GM12892 (cell line): ENCODE measurements at regions not wholly inside any gene's neighbourhood (a gene's known extent, or its start where the extent isn't known, plus 50 kb on each side); places are given as distances from the start of the nearest gene placed in this dataset.
A peak's percentile ranks its signal among the peaks of the same experiment; 100 is the strongest.

Source experiments
- DNase-seq: peaks from one replicate; pipeline ENCODE4 v3.0.0; 2011; ENCODE audit not compliant: insufficient read length
- FAIRE-seq: peaks from 2 replicates; lab custom pipeline; 2011; peaks lifted over from hg19 to GRCh38; lab: Jason Lieb, UNC
- POLR2A ChIP-seq: IDR thresholded peaks from 2 replicates; pipeline ENCODE4 v1.6.1; 2011; ENCODE audit warnings: low read depth, low read length, control low read depth
- POLR2AphosphoS5 ChIP-seq: IDR thresholded peaks from 2 replicates; pipeline ENCODE4 v1.6.1; 2011; ENCODE audit warnings: low read depth, low read length, control low read depth
- TAF1 ChIP-seq: IDR thresholded peaks from 2 replicates; pipeline ENCODE4 v1.6.1; 2011; ENCODE audit warnings: low read depth, mild to moderate bottlenecking, control low read depth, low read length, borderline replicate concordance

DNA sequence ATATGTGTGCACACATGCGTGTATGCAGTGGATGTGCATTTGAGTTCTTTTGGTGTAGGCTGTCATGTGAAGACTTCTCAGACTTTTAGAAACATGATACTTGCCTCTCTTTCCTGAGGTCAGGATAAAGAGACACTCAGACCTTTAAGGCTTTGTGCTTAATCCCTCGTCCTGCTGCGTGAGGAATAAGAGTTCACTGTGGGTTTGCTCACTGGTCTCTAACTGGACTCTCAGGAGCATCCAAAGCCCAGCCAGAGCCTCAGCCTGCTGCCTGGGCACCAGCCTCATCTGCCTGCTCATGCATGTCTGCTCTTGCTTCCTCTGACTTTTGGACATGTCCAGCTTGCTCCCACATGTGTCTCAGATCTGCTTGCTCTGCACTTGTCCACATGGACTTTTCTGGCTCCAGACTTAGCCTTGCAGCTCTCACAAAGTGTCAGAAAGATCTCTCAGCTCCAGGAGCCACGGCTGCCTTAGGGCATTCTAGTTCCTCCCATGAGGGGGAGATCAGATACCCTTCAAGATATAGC, 65.1 kb upstream of the ZNF366 start:
- FAIRE-seq, result no peak

DNA sequence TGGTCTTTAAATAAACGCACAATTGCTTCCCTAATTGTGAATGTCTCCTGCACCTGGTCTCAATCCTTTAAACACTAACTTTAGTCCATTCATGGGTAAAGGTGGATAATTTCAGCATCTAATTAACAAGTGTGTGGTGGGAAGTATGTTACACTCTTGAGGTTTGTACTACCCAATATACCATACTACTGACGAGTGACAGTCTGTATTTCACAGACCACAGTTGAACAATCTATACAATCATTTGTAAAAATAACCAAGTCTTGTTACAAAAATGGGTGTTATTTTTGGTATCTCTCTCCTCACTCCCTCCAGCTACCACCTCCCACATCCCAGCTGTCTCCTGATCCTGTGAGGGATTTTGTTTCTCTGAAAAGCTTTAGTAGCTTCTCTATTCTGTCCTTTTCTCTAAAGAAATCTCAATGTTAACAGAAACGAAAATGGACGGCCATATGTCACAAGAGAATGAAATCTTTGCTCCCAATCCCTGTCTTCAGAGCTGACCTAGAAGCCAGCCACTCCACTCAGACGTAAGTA, 62.3 kb upstream of the ZNF366 start:
- no peak for FAIRE-seq
- TF ChIP-seq POLR2A (no peak), POLR2AphosphoS5 (no peak), TAF1 (no peak)
- no peak for DNase-seq

More for the DNA sequence above, 65.1 kb upstream of the ZNF366 start:
- TF ChIP-seq TAF1, result no peak
- TF ChIP-seq POLR2AphosphoS5, result no peak
- no peak for TF ChIP-seq POLR2A
- DNase-seq, result no peak

DNA sequence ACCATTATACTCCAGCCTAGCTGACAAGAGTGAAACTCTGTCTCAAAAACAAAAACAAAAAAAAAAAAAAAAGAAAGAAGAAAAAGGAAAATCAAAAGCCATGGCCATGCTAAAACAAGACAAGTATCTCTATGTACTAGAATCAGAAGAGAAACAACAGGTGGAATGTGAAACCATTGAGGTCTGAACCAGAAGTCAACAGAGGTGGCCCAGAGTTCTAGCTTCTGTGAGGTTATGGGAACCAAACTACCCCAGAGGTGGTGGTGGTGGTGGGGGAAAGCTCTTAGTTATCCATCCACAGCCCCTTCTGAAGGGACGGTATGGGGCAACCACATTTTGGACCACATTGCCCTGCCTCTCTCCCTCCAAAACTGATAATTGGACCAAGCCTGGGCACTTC, 59.5 kb upstream of the ZNF366 start:
- TF ChIP-seq POLR2AphosphoS5 (no peak), POLR2A (no peak), TAF1 (no peak)
- DNase-seq (no peak), FAIRE-seq (no peak)

DNA sequence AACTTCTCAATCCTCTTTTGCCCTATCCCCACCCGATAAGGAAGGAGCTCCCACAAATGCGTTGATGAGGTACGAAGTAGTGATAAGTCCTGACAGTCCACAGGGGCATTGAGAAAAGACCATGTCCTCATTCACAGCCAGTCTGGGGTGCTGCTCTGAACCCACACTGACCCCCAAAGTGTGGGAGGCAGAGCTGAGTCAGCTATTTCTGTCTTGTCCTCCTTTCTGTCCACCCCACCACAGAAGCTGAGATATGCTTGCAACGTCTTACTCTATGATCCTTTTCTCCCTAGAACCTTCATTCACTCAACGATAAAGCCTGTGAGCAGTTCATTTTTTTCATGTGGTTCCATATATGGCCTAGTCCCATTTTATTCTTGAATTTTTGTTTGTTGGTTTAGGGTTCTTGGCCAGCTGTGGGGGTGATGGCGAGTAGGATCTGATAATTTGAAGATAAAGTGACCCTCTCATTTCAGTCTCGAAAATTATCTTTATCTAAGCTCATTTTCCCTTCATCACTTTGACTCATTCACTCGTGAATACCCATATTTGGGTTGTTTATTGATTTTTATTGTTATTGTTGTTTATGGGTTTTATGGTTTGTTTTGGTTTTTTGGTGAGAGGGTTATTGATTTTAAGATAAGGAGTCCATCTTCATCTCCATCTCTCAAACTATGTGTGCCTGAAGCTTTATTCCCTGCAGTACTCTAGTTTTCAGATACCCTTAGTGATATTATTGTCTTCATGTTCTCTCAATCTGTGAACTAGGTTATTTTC, 58.5 kb upstream of the ZNF366 start:
- TF ChIP-seq POLR2AphosphoS5 (no peak), TAF1 (no peak), POLR2A (no peak)
- FAIRE-seq (no peak), DNase-seq (no peak)

DNA sequence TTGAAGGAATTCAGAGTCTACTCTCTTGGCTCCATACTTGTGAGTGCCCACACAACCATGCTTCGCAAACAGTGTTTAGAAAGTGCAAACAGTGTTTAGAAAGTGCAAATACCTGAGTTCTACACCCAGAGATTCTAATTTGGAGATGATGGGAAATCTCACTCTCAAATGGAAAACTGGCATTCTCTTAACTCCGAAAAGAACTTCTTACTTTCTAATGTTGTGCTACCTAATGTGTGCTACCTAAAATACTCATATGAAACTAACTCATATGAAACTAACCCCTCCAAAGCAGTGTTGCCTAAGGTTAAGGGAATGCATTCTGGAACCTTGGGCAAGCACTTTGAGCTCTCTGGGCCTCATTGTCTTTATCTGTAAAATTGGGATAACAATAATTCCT, 55.5 kb upstream of the ZNF366 start:
- FAIRE-seq, result no peak
- TF ChIP-seq TAF1, result no peak
- no peak for TF ChIP-seq POLR2A
- TF ChIP-seq POLR2AphosphoS5, result no peak
- DNase-seq, result no peak

DNA sequence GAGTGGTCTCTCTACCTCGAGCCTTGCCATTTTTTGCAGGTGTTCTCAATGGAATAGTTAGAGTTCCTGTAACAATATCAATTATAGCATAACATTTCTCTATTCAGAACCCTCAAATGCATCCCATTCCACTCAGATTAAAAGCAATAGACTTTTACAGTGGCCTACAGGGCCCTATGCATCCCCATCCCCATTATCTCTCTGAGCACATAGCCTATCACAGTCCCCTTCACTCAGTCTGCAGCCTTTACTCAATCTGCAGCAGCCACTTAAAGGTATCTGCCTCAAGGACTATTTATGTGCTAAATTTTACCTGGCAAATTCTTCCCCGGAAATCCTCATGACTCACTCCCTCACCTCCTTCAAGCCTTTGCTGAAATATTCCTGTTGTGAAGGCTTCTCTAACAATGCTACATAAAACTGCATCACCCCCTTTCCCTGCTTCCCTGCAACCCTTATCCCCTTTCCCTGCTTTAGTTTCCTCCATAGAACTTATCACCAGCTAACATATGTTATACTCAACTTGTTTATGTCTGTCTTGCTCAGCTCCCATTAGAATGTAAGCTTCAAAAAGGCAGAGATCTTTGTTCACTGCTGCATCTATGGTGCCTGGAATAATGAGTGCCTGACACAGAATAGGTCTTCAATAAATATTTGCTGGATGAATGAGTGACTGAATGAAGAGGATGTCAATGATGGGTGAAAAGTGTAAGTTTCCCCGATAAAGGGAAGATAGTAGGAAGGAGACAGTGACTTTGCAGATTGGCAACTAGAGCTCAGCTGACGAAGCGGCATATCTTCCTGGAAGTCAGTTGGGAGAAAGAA, 54.1 kb upstream of the ZNF366 start:
- TF ChIP-seq TAF1 (no peak), POLR2A (no peak)
- DNase-seq (no peak), FAIRE-seq (no peak)

DNA sequence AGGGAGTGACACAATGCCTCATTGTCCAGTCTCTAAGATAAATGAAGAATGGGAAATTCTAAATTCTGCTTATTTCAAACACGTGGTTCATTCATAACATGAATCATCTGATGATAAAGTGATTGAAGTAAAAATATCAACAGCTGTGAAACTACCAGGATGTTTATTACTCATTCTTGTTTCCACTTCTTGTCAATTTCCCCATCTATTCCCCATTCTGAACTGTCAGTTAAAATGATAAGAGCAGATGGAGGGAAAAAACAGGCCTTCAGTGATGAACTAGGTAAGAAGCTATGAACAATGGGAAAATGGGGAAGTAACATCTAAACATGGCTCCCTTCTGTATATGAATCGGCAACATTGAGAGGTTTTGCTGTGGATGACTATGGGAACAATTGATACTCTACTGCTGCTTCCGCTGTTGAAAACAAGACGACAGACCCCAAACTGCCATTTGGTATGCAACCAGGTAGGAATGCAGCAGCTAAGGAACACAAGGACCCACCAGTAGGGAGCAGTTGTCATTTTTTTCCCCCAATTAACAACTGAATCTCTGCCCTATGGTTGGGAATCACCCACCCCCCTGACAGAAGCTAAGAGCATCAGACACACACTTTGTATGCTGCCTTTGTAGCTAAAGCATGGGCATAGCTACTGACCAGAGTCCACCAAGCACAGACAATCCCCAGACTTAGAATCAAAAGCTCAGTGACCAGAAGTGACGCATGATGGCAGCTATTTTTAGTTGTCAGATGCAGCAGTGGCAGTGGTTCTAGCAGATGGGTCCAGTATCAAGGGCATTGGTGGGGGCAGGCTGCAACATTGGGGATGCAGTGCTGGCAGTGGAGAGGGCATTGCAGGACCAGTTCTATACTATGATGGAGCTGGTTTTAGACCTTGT, 52.9 kb upstream of the ZNF366 start:
- TF ChIP-seq TAF1 (no peak), POLR2AphosphoS5 (no peak), POLR2A (no peak)
- FAIRE-seq (no peak), DNase-seq (no peak)

DNA sequence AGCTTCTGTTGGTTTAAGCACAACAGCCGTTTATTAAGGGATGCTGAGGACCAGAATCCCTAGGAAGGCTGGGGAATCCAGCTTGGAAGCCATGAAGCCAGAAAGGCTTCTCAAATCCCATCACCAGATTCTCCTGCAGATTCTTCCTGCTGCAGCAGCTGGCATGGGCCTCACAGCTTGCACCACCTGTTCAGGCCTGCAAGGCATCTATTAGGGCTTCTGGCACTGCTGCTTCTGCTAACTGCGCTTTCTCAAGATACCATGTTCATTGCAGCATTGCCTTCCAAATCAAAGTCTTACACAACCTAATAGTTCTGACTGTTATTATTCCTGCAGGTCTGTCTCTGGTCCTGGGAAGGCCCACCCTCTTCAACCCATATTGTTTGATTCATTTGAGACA, 51.2 kb upstream of the ZNF366 start:
- TF ChIP-seq TAF1 (no peak), POLR2A (no peak), POLR2AphosphoS5 (no peak)
- FAIRE-seq (peak; percentile 33), DNase-seq (no peak)

DNA sequence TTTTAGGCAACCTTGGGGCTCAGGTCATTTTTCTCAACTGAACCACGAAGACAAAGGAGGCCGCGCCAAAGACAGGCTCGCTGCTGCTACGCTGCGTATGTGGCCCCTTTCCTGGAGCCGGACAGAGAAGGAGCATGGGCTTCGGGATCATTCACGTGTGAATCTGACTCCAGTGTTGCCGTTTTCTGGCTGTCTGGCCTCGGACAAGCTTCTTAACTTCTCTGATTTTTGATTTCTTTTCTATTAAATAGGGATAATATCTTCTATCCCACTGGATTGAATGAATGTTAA, 50.8 kb upstream of the ZNF366 start:
- FAIRE-seq, result no peak
- no peak for TF ChIP-seq POLR2A
- TF ChIP-seq TAF1, result no peak
- TF ChIP-seq POLR2AphosphoS5, result no peak
- no peak for DNase-seq

DNA sequence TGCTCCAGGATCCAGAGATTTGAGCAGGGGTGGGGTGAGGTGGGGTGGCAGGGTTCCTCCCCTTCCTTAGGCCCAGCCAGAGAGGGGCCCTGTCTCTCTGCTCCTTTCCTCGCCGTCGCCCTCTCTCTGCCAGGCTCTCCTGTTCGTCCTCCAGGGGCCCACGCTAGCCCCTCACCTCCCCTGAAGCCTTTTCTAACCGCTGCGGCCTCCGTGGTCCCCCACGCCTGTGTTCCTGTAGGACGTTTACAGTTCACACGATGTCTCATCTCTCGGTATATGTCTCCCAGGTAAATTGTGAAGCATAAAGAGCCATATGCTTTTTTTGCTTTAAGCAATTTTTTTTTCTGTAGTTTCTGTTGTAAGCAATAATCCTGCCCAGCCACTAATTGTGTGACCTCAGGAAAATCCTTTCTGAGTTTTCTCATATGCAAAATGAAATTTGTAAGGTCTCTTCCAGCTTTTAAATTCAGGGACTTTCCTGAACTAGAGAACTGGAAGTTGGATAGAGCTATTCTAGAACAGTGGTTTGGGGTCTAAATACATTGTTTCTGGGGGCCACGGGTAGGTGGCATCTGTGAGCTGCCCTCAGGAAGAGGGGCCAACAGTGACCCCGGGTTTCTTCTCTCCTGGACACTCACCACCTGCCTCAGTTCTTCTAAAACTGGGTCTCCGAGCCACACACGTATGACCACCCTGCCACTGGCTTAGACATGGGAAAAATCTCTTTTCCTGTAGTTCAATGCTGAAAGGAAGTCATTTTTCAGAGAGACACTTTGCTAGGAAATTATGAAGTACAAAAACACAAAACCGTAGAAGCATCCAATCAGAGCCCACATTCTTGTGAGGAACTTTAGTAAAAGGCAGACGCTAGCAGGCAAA, 50.2 kb upstream of the ZNF366 start:
- TF ChIP-seq TAF1 (no peak), POLR2AphosphoS5 (no peak), POLR2A (no peak)
- DNase-seq (no peak), FAIRE-seq (no peak)
